ENCODE measurements at regions not wholly inside any gene's neighbourhood (a gene's known extent, or its start where the extent isn't known, plus 50 kb on each side); places are given as distances from the start of the nearest gene placed in this dataset.
A peak's percentile ranks its signal among the peaks of the same experiment; 100 is the strongest.

DNA sequence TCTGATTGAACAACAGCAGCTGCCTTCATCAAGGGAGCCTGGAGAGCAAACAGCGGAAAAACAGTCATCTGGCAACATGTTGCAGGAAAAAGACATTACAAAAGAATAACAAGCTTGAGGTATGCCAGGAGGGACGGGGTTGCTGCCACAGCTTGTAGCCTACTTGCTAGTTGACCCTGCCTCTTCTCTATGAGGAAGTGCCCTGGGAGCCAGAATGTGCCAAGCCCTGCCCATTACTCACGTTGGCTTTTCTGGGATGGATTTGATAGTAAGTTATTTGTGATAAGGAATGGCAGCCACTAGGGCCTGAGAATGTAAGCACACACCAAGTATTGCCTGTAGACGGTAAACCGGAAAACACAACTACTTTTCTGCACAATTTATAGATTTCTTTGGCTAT, 113.5 kb upstream of the KIRREL3 start:
- DNase-seq, result peak in 2 of 58 donors; percentile 4 to 6

GRCh38 chr11:127110542-127110941, 110.0 kb upstream of the KIRREL3 start:
- DNase-seq, result peak in 18 of 58 donors; percentile 1 to 61 (median 11)

DNA sequence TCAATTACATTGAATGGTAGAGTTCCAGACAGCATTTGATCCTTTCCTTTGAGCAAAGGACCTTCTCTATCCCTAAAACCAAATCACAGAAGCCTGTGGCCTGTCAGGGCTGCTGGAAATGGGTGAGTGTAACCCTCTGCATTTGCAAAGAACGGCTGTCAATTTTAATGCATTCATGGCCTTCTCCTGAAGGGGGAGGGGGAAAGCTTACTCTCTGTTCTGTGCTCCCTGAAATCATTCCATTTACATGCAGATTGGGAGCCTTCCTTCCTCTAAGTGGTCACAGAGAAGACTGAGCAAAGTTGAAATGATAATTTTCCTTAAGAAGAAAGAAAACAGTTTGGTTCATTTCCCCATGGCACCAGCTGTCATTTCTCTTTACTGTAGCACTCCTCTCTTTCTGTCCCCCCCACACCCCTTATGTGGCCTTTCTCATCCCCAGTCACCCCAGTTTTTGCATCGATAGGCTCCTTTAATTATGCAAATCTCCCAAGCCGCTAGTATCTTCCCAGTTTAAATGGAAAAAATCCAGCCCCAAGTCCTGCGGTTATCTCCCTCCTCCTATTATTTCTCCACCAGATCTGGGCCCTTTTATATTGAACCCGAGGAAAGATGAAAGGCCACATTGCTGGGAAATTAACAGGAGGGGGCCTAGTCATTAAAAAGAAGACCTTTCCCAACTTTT, 109.4 kb upstream of the KIRREL3 start:
- DNase-seq, result no peak

- no peak for DNase-seq
Measured at GRCh38 chr11:127108838-127109237, 108.3 kb upstream of the KIRREL3 start.

DNA sequence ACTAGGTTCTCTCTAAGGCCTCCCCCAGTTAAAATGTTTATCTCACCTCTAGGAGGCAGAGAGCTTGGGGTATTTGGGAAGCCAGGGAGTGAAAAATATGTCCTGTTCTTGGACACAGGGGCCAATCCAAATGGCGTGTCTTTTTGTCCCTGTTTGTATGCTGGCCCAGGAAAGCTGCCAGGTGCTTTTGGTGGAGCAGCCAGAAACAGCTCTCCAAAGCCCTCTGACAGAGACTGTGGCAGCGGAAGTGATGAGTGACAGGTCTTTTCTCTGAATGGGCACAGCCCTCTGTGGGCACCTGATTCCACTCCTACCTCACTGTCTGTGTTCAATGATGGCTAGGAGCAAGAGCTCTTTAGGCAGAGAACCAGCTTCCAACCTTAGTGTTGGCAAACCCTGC, 106.4 kb upstream of the KIRREL3 start:
- DNase-seq, result no peak

DNA sequence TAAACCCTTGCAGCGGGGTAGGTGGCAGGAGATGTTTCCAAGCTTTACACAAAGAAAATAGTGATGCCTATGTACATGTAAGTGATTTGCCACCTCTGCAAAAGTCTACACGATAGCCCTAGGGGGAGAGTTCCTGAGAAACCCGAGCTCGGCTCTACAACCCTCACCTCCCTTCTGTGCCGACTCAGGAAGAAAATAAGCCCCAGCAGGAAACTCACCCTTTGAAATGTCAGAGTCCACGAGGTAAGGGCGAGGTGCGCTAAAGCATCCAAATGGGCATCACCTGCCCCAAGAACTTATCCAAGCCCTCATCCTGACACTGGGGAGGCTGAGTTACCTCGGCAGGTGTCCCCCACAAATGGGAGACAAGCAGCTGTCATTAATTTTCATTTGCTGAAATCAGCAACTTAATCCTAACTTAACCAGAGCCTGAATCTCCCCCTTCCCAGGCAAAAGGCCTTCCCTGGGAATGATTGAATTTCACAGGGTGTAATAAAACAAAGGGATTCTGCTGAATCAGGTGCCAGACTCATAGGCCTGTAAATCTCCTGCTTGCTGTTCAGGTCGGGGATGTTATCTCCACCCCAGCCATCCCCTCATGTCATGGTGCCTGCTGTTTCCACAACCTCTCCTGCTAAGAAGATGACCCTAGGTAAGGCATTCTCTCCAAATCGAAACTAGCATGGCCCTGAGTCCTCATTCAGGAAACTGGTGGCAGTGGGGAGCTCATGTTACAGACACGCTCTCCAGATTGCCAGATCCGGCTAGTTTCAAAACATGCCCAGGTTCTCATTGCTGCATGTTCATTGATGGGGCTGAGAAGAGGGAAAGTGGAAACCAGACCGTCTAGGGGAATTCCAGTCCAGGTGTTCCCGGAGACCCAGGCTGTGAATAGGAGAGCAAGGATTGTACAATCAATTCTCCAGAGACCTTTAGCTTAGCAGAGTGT, 105.3 kb upstream of the KIRREL3 start:
- DNase-seq, result no peak

GRCh38 chr11:127103586-127104388, 103.2 kb upstream of the KIRREL3 start:
- no peak for DNase-seq

DNA sequence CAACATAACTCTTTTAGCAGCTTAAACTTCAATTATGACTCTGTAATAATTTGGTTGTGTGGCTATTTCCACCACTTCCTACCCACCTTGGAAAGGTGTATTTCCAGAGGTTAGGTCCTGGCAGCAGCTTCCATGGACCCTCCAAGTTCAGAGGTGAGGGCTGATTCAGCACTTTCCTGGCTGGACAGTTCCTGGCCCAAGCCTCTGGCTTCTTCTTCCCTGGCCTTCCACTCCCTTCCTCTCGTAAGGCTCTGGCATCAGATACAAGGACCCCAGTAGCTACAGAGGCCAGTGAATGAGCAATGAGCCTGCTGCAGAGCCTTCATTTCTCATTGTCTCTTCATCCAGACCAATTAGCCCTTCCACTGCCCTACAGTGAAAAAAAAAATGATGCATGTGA, 98.1 kb upstream of the KIRREL3 start:
- DNase-seq, result no peak

- no peak for DNase-seq
Measured at GRCh38 chr11:127080735-127081134, 80.2 kb upstream of the KIRREL3 start.

- DNase-seq, result no peak
Measured at GRCh38 chr11:127075758-127076157, 75.2 kb upstream of the KIRREL3 start.

DNA sequence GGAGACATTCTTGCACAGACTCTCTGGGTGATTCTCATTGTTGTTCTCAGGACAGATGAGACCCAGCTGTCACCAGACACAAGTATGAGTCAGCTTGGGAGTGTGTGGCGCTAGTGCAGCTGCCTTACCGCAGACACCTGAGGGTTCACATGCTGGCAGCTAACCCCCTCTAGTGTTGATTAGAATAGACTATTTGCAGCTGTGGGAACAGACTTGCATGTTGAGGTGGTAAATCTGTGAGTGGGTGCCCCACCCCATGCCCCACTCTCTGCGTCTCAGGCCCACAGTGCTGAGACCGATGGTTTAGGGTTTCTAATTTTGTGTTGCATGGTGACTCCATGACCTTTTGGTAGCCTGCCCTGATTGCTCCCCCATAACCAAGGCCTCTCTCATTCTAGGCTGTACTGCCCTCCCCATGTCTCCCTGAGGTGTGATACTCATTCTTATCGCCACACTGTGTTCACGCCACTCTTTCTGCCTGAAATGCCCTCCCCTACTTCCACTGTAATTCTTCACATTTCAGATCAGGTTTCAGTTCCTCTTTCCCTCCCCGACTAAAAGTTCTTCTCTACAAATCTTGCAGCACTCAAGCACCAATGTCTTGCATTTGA, 73.7 kb upstream of the KIRREL3 start:
- peak in 10 of 58 donors; percentile 13 to 48 (median 23) for DNase-seq

- DNase-seq, result no peak
Measured at GRCh38 chr11:127073621-127074020, 73.1 kb upstream of the KIRREL3 start.

GRCh38 chr11:127071606-127072005, 71.0 kb upstream of the KIRREL3 start:
- no peak for DNase-seq

- DNase-seq, result no peak
Measured at GRCh38 chr11:127070808-127071207, 70.2 kb upstream of the KIRREL3 start.

DNA sequence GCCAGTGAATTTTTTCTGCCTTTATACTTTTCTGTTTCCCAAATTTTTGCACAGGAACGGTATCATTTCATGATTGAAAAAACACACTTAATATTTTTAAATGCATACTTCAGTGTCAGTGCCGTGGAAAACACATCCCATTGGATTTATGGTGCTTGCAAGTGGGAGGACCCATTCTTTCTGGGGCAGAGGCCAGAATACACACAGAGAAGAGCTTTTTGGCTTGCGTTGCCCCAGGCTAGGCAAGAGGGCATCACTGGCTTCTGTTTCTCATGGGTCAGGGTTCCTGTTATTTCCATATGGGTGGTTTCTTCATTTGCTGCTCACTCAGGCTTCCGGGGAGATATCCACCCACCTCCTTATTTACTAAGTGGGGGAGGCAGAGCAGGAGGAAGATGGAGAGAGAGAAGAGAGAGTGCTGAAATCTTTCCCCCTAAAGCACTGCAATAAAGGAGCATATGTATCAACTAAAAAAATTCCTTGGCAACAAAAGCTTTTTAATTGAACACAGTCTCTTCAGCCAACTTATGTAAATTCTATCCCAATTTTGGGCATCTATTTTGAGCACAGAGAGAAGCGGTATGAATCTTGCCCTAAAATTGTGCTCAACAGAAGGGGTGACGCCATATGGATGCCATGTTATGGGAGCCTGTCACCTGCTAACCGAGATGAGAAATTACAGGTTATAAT, 66.0 kb upstream of the KIRREL3 start:
- peak in 3 of 58 donors; percentile 23 to 40 (median 35) for DNase-seq

DNA sequence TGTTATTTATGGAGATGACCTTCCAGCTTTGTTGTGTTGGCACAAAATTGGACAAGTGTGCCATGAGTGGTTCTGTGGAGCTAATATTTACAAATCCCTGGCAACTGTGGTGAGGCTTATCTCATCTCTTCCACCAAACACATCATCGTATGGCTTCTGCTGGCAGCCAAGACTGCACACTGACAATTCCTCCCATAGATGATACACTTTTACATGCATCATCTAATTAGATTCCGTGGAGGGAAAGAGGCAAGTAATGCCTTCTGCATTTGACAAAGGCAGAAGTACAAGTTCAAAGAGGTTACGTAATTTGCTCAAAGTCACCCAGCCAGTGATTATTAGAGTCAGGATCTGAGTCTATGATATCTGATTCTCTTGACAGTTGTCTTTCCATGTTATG, 62.7 kb upstream of the KIRREL3 start:
- peak in 1 of 58 donors; percentile 4 for DNase-seq

DNA sequence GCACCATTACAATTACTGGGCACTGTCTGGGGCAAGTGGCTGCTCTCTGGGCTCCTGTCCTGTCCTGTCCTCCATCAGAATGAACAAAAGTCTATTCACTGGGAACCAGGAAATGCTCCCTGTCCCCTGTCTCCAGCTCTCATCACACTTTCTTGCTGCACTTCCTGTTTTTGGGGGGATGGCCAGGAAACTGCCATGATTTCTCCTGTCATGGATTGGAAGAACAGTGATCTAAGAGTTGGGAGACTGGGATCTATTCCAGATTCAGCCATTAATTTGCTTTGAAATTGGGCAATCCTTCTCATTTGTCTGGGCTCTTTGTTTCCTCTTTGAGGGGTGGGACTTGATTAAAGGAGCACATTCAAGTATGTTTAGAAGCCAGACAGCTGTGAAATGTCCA, 61.4 kb upstream of the KIRREL3 start:
- no peak for DNase-seq

GRCh38 chr11:127059750-127060149, 59.2 kb upstream of the KIRREL3 start:
- DNase-seq, result peak in 14 of 58 donors; percentile 8 to 65 (median 42)

DNA sequence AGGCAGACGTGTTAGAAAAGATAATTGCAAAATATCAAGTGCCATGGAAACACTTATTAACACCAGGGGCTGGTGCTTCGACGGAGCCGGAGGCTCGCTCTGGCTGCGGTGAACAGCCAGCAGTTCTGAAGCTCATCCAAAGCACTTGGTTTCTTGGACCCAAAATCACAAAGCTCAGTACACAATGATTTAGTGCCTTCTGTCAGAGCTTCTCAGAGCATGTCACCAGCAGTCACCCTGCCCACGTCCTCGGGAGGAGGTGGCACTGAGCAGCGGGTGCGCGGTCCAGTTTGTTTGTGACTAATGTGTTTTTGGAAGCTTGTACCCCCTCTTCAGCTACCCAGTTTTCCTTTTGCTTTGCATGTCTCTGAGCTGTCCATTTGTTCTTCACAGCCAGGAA, 58.7 kb upstream of the KIRREL3 start:
- peak in 22 of 58 donors; percentile 7 to 65 (median 36) for DNase-seq

DNA sequence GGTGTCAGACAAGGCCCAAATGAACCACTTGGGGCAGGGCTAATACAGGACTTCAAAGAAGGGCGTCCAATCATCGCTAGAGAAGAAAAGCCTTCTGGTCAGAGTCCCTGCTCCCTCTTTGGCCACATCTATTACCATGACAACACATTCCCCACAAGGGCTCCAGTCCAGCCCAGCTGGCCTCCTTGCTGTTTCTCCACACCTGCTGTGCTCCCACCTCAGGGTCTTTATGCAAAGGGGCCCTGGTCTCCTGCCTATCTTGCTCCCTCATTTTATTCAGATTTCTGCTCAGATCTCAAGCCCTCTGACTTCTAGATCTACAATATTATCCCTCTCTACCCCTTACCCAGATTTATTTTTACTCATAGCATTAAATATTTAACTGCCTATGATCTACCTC, 58.0 kb upstream of the KIRREL3 start:
- no peak for DNase-seq

- no peak for DNase-seq
Measured at GRCh38 chr11:127057126-127057525, 56.6 kb upstream of the KIRREL3 start.
